Cardiac muscle cell (in vitro differentiated cells and primary cell): ENCODE measurements at regions not wholly inside any gene's neighbourhood (a gene's known extent, or its start where the extent isn't known, plus 50 kb on each side); places are given as distances from the start of the nearest gene placed in this dataset.

Experiments used
- DNase-seq, 2 donors: peaks; one replicate each; pipeline versions ENCODE4 v3.0.0 to v3.0.0-alpha.2; 2010 to 2017; ENCODE audit warnings: low read depth in 1 of 2, low spot score in 1 of 2
- H3K27ac ChIP-seq: fragments of 200-600 bp; sonication (generic); 2 replicates; pipeline ENCODE4 v1.5.1; 2016
- H3K27me3 ChIP-seq: fragments of 200-600 bp; sonication (generic); 2 replicates; pipeline ENCODE4 v1.6.0; 2016; ENCODE audit warnings: control low read depth
- H3K36me3 ChIP-seq: fragments of 200-600 bp; sonication (generic); 2 replicates; pipeline ENCODE4 v1.5.1; 2016; ENCODE audit warnings: control low read depth
- H3K4me1 ChIP-seq: fragments of 200-600 bp; sonication (generic); 2 replicates; pipeline ENCODE4 v1.8.1; 2017; ENCODE audit warnings: low read depth, mild to moderate bottlenecking, mixed run types
- H3K4me3 ChIP-seq: fragments of 200-600 bp; sonication (generic); 2 replicates; pipeline ENCODE4 v1.5.1; 2016; ENCODE audit warnings: mild to moderate bottlenecking
- H3K9me3 ChIP-seq: fragments of 200-600 bp; sonication (generic); 2 replicates; pipeline ENCODE4 v1.5.1; 2017; ENCODE audit warnings: low read depth, mild to moderate bottlenecking, control low read depth
- TF ChIP-seq, protein P1 (sequence below): IDR thresholded peaks from 2 replicates; pipeline ENCODE4 v1.5.1; 2012; ENCODE audit warnings: low read depth, mild to moderate bottlenecking, low read length

DNA sequence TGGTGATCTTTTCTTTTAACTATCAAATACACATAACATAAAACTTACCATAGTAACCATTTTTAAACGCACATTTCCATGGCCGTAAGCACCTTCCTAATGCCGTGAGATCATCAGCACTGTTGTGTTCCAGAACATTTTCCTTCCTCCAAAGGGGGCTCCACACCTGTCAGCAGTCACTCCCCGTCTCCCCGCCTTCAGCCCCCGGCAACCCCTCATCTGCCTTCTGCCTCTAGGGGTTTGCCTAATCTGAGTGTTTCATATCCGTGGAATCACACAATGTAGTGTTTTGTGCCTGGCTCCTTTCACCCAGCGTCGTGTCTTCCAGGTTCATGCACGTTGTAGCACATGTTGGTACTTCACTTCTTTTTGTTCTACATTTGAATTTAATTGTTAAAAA lies 350.1 kb upstream of the TNRC6C start:
- H3K9me3 ChIP-seq: no peaks in the 10 kb centered on the region
- H3K27me3 ChIP-seq: no peaks in the 10 kb centered on the region
- no peak overlapping the region for H3K4me3 ChIP-seq
- TF ChIP-seq, protein P1, sequence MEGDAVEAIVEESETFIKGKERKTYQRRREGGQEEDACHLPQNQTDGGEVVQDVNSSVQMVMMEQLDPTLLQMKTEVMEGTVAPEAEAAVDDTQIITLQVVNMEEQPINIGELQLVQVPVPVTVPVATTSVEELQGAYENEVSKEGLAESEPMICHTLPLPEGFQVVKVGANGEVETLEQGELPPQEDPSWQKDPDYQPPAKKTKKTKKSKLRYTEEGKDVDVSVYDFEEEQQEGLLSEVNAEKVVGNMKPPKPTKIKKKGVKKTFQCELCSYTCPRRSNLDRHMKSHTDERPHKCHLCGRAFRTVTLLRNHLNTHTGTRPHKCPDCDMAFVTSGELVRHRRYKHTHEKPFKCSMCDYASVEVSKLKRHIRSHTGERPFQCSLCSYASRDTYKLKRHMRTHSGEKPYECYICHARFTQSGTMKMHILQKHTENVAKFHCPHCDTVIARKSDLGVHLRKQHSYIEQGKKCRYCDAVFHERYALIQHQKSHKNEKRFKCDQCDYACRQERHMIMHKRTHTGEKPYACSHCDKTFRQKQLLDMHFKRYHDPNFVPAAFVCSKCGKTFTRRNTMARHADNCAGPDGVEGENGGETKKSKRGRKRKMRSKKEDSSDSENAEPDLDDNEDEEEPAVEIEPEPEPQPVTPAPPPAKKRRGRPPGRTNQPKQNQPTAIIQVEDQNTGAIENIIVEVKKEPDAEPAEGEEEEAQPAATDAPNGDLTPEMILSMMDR: no peak
- peaks cover 6% of the 10 kb centered on the region for H3K4me1 ChIP-seq
- no peaks in the 10 kb centered on the region for H3K36me3 ChIP-seq
- no peak for DNase-seq
- no peak overlapping the region for H3K27ac ChIP-seq

DNA sequence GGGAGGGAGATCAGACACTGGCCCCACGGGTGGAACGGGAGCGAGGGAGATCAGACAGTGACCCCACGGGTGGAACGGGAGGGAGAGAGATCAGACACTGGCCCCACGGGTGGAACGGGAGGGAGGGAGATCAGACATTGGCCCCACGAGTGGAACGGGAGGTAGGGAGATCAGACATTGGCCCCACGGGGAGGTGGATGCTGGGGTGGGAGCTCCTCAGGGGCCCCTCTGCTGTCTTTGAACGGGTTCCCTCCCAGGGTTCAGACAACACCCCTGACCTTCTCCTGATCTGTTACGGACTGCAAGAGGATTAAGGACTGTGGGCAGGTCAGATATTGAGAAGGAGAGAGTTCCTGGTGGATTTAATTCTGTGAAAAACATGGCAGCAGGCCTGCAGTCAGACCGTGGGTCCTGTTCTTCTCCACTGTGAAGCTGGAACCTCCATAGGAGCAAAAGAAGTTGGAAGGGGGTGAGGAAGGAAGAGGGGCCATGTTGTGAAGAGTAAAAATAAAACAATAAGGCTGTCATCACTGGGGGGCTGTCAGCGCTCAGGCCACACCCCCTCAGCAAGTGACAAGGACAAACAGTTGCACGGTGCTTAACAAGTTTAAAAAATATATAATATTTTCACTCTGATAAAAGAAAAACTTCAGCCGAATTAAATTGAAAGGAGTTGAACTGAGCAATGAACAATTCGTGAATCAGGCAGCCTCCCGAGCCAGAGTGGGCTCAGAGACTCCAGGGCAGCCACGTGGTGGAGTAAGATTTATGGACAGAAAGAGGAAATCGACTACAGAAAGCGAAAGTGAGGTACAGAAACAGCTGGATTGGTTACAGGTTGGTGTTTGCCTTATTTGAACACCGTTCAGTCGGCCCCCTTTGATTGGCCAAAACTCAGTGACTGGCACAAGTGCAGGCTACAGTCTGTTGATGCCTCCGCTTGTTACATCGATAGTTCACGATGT lies 348.7 kb upstream of the TNRC6C start:
- Histone ChIP-seq H3K4me3 (no peak overlapping the region), H3K27me3 (no peaks in the 10 kb centered on the region), H3K4me1 (peaks cover 4% of the 10 kb centered on the region), H3K9me3 (no peaks in the 10 kb centered on the region), H3K36me3 (no peaks in the 10 kb centered on the region), H3K27ac (no peak overlapping the region)
- TF ChIP-seq, protein P1: no peak
- no peak for DNase-seq

DNA sequence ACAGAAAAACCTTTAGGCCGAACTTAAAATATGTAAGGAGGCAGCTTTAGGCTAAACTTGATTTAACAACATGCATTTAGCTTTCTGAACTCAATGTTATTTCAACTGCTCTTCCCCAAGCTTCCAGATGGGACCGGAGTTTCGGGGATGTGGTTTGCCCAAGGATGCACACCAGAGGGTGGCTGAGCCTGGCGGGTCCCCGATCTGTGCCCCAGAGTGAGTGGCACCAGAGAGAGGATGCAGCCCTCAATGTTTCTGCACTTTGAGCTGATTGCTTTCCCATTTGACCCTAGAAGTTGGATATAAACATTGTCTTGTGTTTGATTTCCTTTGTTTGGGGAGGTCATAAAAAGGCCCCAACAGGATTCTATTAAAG lies 348.0 kb upstream of the TNRC6C start:
- TF ChIP-seq, protein P1: no peak
- H3K27me3 ChIP-seq: no peaks in the 10 kb centered on the region
- no peaks in the 10 kb centered on the region for H3K4me1 ChIP-seq
- H3K4me3 ChIP-seq: no peak overlapping the region
- no peaks in the 10 kb centered on the region for H3K9me3 ChIP-seq
- H3K27ac ChIP-seq: no peak overlapping the region
- H3K36me3 ChIP-seq: no peaks in the 10 kb centered on the region
- no peak for DNase-seq

DNA sequence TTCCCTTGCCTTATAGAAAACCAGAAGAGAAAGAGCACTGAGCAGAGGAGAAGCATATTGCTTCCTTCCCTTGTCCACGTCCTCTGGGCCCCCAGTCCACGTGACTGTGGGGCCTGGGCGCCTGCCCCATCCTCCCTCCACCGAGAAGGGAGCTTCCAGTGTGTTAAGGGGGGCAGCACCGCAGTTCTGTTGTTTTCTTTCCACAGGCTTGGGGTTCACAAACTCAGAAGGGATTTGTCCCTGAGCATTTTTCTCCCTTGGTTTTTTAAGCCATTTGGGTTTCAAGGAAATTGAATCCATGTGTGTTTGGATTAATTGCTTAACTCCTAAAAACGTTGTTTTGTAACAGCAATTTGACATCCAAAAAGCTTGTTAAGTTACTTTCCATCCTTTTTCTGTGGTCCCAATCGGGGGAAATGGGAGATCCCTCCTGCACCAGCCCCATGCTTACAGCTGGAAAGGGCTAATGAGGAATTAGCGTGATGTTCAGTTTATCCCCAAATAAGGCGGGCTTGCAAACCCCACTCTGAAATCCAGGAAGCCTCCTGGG lies 347.5 kb upstream of the TNRC6C start:
- H3K4me1 ChIP-seq: no peaks in the 10 kb centered on the region
- no peaks in the 10 kb centered on the region for H3K36me3 ChIP-seq
- no peaks in the 10 kb centered on the region for H3K27me3 ChIP-seq
- H3K4me3 ChIP-seq: no peak overlapping the region
- H3K27ac ChIP-seq: no peak overlapping the region
- TF ChIP-seq, protein P1: no peak
- no peaks in the 10 kb centered on the region for H3K9me3 ChIP-seq
- no peak for DNase-seq

DNA sequence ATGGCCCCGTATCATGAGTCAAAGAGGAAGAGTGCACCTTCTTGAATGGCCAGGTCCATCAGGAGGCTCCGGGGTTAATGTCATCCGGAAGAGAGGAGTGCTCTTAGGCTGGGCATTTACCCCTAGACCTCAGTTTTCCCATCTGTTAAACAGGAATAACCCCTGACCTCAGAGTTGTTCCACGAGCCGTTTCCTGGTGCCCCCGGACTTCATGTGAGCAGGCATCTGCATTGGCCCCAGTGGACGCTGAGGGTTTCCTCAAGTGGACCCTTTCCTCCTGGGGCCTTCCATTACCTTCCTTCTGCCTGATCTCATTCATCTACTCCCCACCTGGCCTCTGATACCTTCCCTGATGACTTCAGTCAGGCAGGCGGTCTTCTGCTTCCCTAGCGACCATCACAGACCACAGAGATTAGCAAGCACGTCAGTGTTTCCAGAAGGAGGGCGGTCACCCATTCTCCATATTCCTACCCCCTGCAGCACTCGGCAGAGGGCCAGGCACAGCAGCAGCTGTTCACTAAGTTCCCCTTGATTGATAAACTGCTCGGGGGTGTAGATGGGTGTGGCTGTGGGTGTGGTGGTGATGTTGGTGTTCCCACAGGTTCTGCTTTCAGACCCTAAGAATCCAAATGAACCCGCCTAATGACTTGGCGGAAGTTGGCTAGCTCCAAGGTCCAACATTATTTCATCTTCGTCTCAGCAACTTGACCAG lies 346.6 kb upstream of the TNRC6C start:
- Histone ChIP-seq H3K4me3 (no peak overlapping the region), H3K9me3 (no peaks in the 10 kb centered on the region), H3K27me3 (no peaks in the 10 kb centered on the region), H3K36me3 (no peaks in the 10 kb centered on the region), H3K27ac (no peak overlapping the region), H3K4me1 (no peaks in the 10 kb centered on the region)
- DNase-seq: no peak
- TF ChIP-seq, protein P1: no peak
